Karpas-422 (cell line): ENCODE measurements at regions not wholly inside any gene's neighbourhood (a gene's known extent, or its start where the extent isn't known, plus 50 kb on each side); places are given as distances from the start of the nearest gene placed in this dataset.

Experiments
- DNase-seq: peaks from one replicate; pipeline ENCODE4 v3.0.0-alpha.2; 2015
- H2AFZ ChIP-seq: fragments of 200-600 bp; sonication (generic); 2 replicates; pipeline ENCODE4 v1.6.1; 2014; ENCODE audit warnings: antibody characterized with exemption, low read length, mixed read lengths
- H3K27ac ChIP-seq: fragments of 200-600 bp; sonication (generic); 2 replicates; pipeline ENCODE4 v1.5.1; 2014; ENCODE audit warnings: mild to moderate bottlenecking, low read length, moderate library complexity
- H3K27me3 ChIP-seq: fragments of 200-600 bp; sonication (generic); 2 replicates; pipeline ENCODE4 v1.6.1; 2014; ENCODE audit warnings: low read length, mixed read lengths
- H3K36me3 ChIP-seq: fragments of 200-600 bp; sonication (generic); 2 replicates; pipeline ENCODE4 v1.6.1; 2014; ENCODE audit warnings: low read length, mixed read lengths; ENCODE audit not compliant: insufficient read depth
- H3K4me1 ChIP-seq: fragments of 200-600 bp; sonication (generic); 2 replicates; pipeline ENCODE4 v1.6.1; 2014; ENCODE audit warnings: mild to moderate bottlenecking, low read length, mixed read lengths
- H3K4me2 ChIP-seq: fragments of 200-600 bp; sonication (generic); 2 replicates; pipeline ENCODE4 v1.6.1; 2014; ENCODE audit warnings: low read length, low read depth, mild to moderate bottlenecking; ENCODE audit not compliant: poor library complexity, severe bottlenecking
- H3K4me3 ChIP-seq: fragments of 200-600 bp; sonication (generic); 2 replicates; pipeline ENCODE4 v1.5.1; 2014; ENCODE audit warnings: mild to moderate bottlenecking, antibody characterized with exemption, low read length, mixed read lengths
- H3K79me2 ChIP-seq: fragments of 200-600 bp; sonication (generic); 2 replicates; pipeline ENCODE4 v1.6.1; 2014; ENCODE audit warnings: mild to moderate bottlenecking, low read length, mixed read lengths
- H3K9ac ChIP-seq: fragments of 200-600 bp; sonication (generic); 2 replicates; pipeline ENCODE4 v1.6.0; 2014; ENCODE audit warnings: low read length
- H3K9me2 ChIP-seq: fragments of 200-600 bp; sonication (generic), shearing (Covaris generic); replicated peaks from 2 replicates; pipeline ENCODE4 v1.6.0; 2014; ENCODE audit warnings: mild to moderate bottlenecking, low read length, moderate library complexity; ENCODE audit not compliant: insufficient read depth
- H3K9me3 ChIP-seq: fragments of 300-700, 200-600 bp; sonication (generic); 2 replicates; pipeline ENCODE4 v1.6.1; 2014; ENCODE audit warnings: low read length, mixed read lengths
- H4K20me1 ChIP-seq: fragments of 200-600 bp; sonication (generic); 2 replicates; pipeline ENCODE4 v1.6.1; 2014; ENCODE audit warnings: mild to moderate bottlenecking, antibody characterized with exemption, low read length, low read depth; ENCODE audit not compliant: insufficient read depth

GRCh38 chr6:93163146-93163545 is 256.2 kb downstream of the EPHA7 start:
- H3K9ac ChIP-seq = no peak overlapping the region
- no peaks in the 10 kb centered on the region for H3K9me2 ChIP-seq
- no peak overlapping the region for H3K4me2 ChIP-seq
- H4K20me1 ChIP-seq = no peaks in the 10 kb centered on the region
- no peak overlapping the region for H3K4me3 ChIP-seq
- no peak overlapping the region for H2AFZ ChIP-seq
- no peaks in the 10 kb centered on the region for H3K27me3 ChIP-seq
- H3K36me3 ChIP-seq = no peaks in the 10 kb centered on the region
- peaks cover 10% of the 10 kb centered on the region for H3K9me3 ChIP-seq
- H3K27ac ChIP-seq = no peak overlapping the region
- no peak for DNase-seq
- H3K79me2 ChIP-seq = no peaks in the 10 kb centered on the region
- no peaks in the 10 kb centered on the region for H3K4me1 ChIP-seq

GRCh38 chr6:93139408-93140081 is 279.8 kb downstream of the EPHA7 start:
- H3K4me3 ChIP-seq = no peak overlapping the region
- no peaks in the 10 kb centered on the region for H3K36me3 ChIP-seq
- H3K4me2 ChIP-seq = no peak overlapping the region
- H3K4me1 ChIP-seq = no peaks in the 10 kb centered on the region
- H3K27me3 ChIP-seq = no peaks in the 10 kb centered on the region
- no peaks in the 10 kb centered on the region for H3K9me2 ChIP-seq
- no peaks in the 10 kb centered on the region for H4K20me1 ChIP-seq
- no peaks in the 10 kb centered on the region for H3K79me2 ChIP-seq
- H3K9ac ChIP-seq = no peak overlapping the region
- no peak overlapping the region for H3K27ac ChIP-seq
- no peak for DNase-seq
- H2AFZ ChIP-seq = no peak overlapping the region
- H3K9me3 ChIP-seq = peaks cover 19% of the 10 kb centered on the region

GRCh38 chr6:93136111-93136510 is 283.2 kb downstream of the EPHA7 start:
- Histone ChIP-seq H3K27me3 (no peaks in the 10 kb centered on the region), H3K9ac (no peak overlapping the region), H3K36me3 (no peaks in the 10 kb centered on the region), H3K4me1 (no peaks in the 10 kb centered on the region), H3K4me2 (no peak overlapping the region), H3K9me3 (peaks cover 26% of the 10 kb centered on the region), H3K79me2 (no peaks in the 10 kb centered on the region), H3K27ac (no peak overlapping the region), H2AFZ (no peak overlapping the region), H3K4me3 (no peak overlapping the region), H3K9me2 (no peaks in the 10 kb centered on the region), H4K20me1 (no peaks in the 10 kb centered on the region)
- no peak for DNase-seq

GRCh38 chr6:93124006-93124632 is 295.2 kb downstream of the EPHA7 start:
- H3K4me1 ChIP-seq = no peaks in the 10 kb centered on the region
- no peak overlapping the region for H3K4me2 ChIP-seq
- no peak overlapping the region for H3K4me3 ChIP-seq
- H3K27me3 ChIP-seq = no peaks in the 10 kb centered on the region
- DNase-seq = no peak
- H3K9me3 ChIP-seq = peaks cover 36% of the 10 kb centered on the region
- H3K9me2 ChIP-seq = no peaks in the 10 kb centered on the region
- no peak overlapping the region for H3K9ac ChIP-seq
- no peaks in the 10 kb centered on the region for H3K36me3 ChIP-seq
- no peaks in the 10 kb centered on the region for H4K20me1 ChIP-seq
- no peaks in the 10 kb centered on the region for H3K79me2 ChIP-seq
- no peak overlapping the region for H2AFZ ChIP-seq
- no peak overlapping the region for H3K27ac ChIP-seq

GRCh38 chr6:93123585-93123984 is 295.8 kb downstream of the EPHA7 start:
- no peaks in the 10 kb centered on the region for H3K9me2 ChIP-seq

GRCh38 chr6:93120154-93120742 is 299.1 kb downstream of the EPHA7 start:
- no peak overlapping the region for H3K27ac ChIP-seq
- H4K20me1 ChIP-seq = no peaks in the 10 kb centered on the region
- no peaks in the 10 kb centered on the region for H3K36me3 ChIP-seq
- H3K4me3 ChIP-seq = no peak overlapping the region
- H3K4me2 ChIP-seq = no peak overlapping the region
- no peaks in the 10 kb centered on the region for H3K9me2 ChIP-seq
- no peaks in the 10 kb centered on the region for H3K27me3 ChIP-seq
- peaks cover 33% of the 10 kb centered on the region for H3K9me3 ChIP-seq
- H3K4me1 ChIP-seq = no peaks in the 10 kb centered on the region
- H3K79me2 ChIP-seq = no peaks in the 10 kb centered on the region
- DNase-seq = no peak
- H3K9ac ChIP-seq = no peak overlapping the region
- no peak overlapping the region for H2AFZ ChIP-seq

More at GRCh38 chr6:93123585-93123984, 295.8 kb downstream of the EPHA7 start:
- no peaks in the 10 kb centered on the region for H3K79me2 ChIP-seq
- H3K9me3 ChIP-seq = peaks cover 36% of the 10 kb centered on the region
- H3K9ac ChIP-seq = no peak overlapping the region
- H2AFZ ChIP-seq = no peak overlapping the region
- no peaks in the 10 kb centered on the region for H3K4me1 ChIP-seq
- H3K27ac ChIP-seq = no peak overlapping the region
- no peaks in the 10 kb centered on the region for H4K20me1 ChIP-seq
- no peaks in the 10 kb centered on the region for H3K36me3 ChIP-seq
- DNase-seq = no peak
- no peak overlapping the region for H3K4me2 ChIP-seq
- H3K27me3 ChIP-seq = no peaks in the 10 kb centered on the region
- H3K4me3 ChIP-seq = no peak overlapping the region

- H4K20me1 ChIP-seq = no peaks in the 10 kb centered on the region
- H3K27ac ChIP-seq = no peak overlapping the region
- H3K36me3 ChIP-seq = no peaks in the 10 kb centered on the region
- H3K27me3 ChIP-seq = no peaks in the 10 kb centered on the region
- no peak overlapping the region for H3K4me3 ChIP-seq
- H3K9me3 ChIP-seq = peaks cover 27% of the 10 kb centered on the region
- H2AFZ ChIP-seq = no peak overlapping the region
- H3K4me2 ChIP-seq = no peak overlapping the region
- DNase-seq = no peak
- H3K79me2 ChIP-seq = no peaks in the 10 kb centered on the region
- no peaks in the 10 kb centered on the region for H3K4me1 ChIP-seq
- no peak overlapping the region for H3K9ac ChIP-seq
- H3K9me2 ChIP-seq = no peaks in the 10 kb centered on the region
Observed at GRCh38 chr6:93105907-93106306, 313.5 kb downstream of the EPHA7 start.

GRCh38 chr6:93105017-93105416 is 314.3 kb downstream of the EPHA7 start:
- no peaks in the 10 kb centered on the region for H3K79me2 ChIP-seq
- no peak overlapping the region for H3K4me3 ChIP-seq
- no peak overlapping the region for H3K4me2 ChIP-seq
- H3K9me2 ChIP-seq = no peaks in the 10 kb centered on the region
- H3K9ac ChIP-seq = no peak overlapping the region
- H3K27me3 ChIP-seq = no peaks in the 10 kb centered on the region
- no peaks in the 10 kb centered on the region for H4K20me1 ChIP-seq
- H3K4me1 ChIP-seq = no peaks in the 10 kb centered on the region
- H3K36me3 ChIP-seq = no peaks in the 10 kb centered on the region
- no peak overlapping the region for H2AFZ ChIP-seq
- peaks cover 29% of the 10 kb centered on the region for H3K9me3 ChIP-seq
- no peak for DNase-seq
- no peak overlapping the region for H3K27ac ChIP-seq
